ENCODE measurements at regions not wholly inside any gene's neighbourhood (a gene's known extent, or its start where the extent isn't known, plus 50 kb on each side); places are given as distances from the start of the nearest gene placed in this dataset.

DNA sequence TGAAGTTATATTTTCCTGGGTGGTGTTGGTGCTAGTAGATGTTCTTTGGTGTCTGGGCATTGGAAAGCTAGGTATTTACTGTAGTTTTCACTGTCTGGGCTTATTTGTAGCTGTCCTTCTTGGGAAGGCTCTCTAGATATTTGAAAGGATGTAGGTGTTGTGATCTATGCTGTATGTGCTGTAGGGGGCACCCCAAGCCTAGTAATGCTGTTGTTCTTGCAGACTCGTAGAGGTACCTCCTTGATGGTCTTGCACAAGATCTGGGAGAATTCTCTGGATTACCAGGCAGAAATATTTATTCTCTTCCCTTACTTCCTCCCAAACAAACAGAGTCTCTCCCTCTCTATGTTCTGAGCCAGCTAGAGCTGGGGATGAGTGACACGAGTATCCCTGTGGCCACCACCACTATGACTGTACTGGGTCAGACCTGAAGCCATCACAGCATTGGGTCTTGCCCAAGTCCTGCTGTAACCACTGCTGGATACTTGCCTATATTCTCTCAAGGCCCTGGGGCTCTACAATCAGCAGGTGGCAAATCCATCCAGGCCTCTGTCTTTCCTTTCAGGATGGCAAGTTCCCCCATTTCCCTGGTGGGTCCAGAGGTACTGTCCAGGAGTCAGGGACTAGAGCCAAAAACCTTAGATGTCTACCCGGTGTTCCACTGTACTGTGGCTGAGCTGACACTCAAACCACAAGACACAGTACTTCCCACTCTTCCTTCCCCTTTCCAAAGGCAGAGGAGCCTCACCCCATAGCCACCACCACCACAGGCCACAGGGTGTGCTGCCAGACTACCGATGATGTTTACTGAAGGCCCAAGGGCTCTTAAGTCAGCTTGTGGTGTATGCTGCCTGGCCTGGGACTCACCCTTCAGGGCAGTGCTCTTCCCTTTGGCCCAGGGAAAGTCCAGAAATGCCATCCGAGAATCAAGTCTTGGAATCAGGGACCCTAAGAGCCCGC, 195.2 kb upstream of the DPPA4 start:
- Mint-ChIP-seq H3K4me1 (no peaks in the 10 kb centered on the region), H3K27ac (no peak overlapping the region), H3K27me3 (no peaks in the 10 kb centered on the region), H3K36me3 (ENCODE audit: low read depth) (no peaks in the 10 kb centered on the region), H3K4me3 (no peak overlapping the region), H3K9me3 (no peaks in the 10 kb centered on the region)
- DNase-seq (peak; percentile 41), ATAC-seq (peak; percentile 73)

DNA sequence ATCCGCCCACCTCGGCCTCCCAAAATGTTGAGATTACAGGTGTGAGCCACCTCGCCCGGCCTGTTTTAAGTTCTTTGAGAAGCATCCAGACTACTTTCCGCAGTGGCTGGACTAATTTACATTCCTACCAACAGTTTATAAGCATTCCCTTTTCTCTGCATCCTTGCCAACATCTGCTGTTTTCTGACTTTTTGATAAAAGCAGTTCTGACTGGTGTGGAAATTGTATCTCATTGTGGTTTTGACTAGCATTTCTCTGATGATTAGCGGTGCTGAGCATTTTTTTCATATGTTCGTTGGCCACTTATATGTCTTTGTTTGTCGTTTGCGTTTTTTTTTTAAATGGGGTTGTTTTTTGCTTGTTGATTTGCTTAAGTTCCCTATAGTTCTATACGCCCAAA, 208.4 kb upstream of the DPPA4 start:
- peaks cover 4% of the 10 kb centered on the region for H3K4me1 Mint-ChIP-seq
- H3K27ac Mint-ChIP-seq, result no peak overlapping the region
- H3K27me3 Mint-ChIP-seq, result no peaks in the 10 kb centered on the region
- ATAC-seq, result no peak
- no peak for DNase-seq
- H3K4me3 Mint-ChIP-seq, result no peak overlapping the region
- no peaks in the 10 kb centered on the region for H3K36me3 Mint-ChIP-seq (ENCODE audit: low read depth)
- H3K9me3 Mint-ChIP-seq, result peaks cover 6% of the 10 kb centered on the region

DNA sequence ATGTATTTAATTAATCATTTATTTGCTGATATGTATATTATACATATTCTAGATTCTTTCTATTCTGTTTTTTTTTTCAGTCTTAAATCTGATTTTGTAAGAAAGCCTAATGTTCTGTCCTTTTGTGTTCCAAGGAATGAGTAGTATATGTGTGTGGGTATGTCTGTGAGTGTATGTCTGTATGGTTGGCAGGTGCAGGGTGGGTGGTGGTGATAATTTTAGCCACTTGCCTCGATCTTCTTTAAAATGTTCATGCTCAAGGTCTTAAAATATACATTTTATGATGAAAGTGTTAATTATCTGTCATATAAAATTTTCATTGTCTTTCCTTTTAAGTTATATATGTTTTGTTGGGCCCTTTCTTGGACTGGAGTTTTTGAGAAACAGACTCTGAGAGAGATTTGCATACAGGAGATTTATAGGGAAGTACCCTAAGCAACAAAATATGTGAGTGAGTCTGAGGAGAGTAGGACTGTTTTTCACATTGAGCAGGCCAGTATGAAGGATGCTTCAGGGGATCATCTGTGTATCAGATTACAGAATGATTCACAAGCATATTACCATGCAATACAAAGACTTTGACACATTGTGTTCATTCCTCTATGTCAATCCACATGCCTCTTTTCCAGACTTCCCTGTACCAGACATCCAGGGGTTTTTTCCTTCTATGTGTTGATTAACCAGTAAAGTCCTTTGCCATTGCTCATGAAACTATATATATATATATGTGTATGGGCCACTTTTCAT, 211.0 kb upstream of the DPPA4 start:
- H3K36me3 Mint-ChIP-seq (ENCODE audit: low read depth), result no peaks in the 10 kb centered on the region
- peaks cover 17% of the 10 kb centered on the region for H3K4me1 Mint-ChIP-seq
- DNase-seq (no peak), ATAC-seq (no peak)
- H3K27me3 Mint-ChIP-seq, result no peaks in the 10 kb centered on the region
- no peaks in the 10 kb centered on the region for H3K9me3 Mint-ChIP-seq
- H3K27ac Mint-ChIP-seq, result no peak overlapping the region
- no peak overlapping the region for H3K4me3 Mint-ChIP-seq

DNA sequence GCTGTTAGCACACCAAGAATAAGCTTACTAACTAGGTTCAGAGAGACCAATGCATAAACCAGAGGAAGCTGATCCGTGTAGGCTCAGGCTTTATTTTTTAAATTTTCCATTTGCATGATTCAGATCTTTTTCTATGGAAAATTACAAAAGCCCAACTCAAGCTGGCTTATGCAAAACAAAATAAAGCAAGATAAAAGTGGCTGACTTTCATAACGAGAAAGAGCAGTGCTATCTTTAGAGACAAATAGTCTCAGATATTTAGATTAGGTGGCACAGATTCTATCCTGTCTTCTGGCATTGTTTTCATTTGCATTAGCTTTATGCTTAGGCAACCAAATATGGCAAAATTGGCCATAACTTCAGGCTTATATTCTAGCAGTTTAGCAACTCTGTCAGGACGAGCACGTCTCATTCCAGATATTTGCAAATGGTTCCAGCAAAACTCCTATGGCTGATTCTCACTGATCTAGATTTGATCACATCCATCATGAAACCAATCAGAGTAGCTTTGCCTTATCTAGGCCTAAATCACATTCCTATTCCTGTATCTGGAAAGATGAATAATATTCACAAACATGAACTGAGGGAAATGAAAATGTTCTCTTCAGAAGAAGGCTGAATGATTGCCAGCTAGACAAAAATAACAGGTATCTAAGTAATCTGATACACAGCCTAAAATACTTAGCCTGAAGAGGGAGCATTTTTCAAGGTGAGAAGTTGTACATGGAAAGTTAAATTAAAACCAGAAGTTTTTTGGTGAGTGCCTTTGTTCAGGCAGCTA, 216.4 kb upstream of the DPPA4 start:
- H3K27me3 Mint-ChIP-seq, result no peaks in the 10 kb centered on the region
- DNase-seq (no peak), ATAC-seq (peak; percentile 33)
- H3K4me1 Mint-ChIP-seq, result peaks cover 22% of the 10 kb centered on the region
- no peaks in the 10 kb centered on the region for H3K36me3 Mint-ChIP-seq (ENCODE audit: low read depth)
- H3K9me3 Mint-ChIP-seq, result peaks cover 14% of the 10 kb centered on the region
- no peak overlapping the region for H3K27ac Mint-ChIP-seq
- no peak overlapping the region for H3K4me3 Mint-ChIP-seq

DNA sequence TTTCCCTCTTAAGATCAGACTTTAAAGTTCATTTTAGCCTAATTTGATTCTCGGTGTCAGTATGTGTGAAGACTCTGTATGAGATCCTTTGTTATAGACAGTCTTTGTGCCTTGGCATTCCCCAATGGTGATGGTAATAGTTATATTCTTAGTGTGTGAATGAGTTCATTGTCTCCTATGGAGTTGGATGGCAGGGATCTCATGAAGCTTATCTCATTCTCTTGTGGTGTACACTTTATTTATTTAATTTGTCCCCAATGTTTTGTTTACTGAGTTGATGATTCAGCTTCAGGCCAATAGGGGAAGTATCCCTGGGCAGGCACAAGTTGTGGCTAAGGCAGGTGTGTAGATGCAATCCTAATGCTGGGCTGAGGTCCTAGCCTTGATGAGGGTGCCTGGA, 222.0 kb upstream of the DPPA4 start:
- Mint-ChIP-seq H3K9me3 (peaks cover 29% of the 10 kb centered on the region), H3K27me3 (no peaks in the 10 kb centered on the region), H3K4me1 (peaks cover 12% of the 10 kb centered on the region), H3K4me3 (no peak overlapping the region), H3K27ac (no peak overlapping the region), H3K36me3 (ENCODE audit: low read depth) (peaks cover 2% of the 10 kb centered on the region)
- ATAC-seq, result no peak
- DNase-seq, result no peak

DNA sequence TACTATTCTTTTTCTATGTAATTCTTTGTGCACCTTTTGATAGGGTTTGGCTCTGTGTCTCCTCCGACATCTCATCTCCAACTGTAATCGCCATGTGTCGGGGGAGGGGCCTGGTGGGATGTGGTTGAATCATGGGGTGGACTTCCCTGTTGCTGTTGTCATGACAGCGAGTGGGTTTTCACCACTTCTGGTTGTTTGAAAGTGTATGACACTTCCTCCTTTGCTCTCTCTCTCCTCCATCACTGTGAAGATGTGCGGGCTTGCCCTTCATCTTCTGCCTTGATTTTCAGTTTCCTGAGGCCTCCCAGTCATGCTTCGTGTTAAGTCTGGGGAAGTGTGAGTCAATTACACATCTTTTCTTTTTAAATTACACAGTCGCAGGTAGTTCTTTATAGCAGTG, 225.8 kb upstream of the DPPA4 start:
- Mint-ChIP-seq H3K4me3 (peak overlapping the region; percentile 10), H3K4me1 (peaks cover 12% of the 10 kb centered on the region), H3K36me3 (ENCODE audit: low read depth) (peaks cover 2% of the 10 kb centered on the region), H3K9me3 (peaks cover 23% of the 10 kb centered on the region), H3K27ac (no peak overlapping the region), H3K27me3 (no peaks in the 10 kb centered on the region)
- peak; percentile 86 for ATAC-seq
- DNase-seq, result peak; percentile 39

DNA sequence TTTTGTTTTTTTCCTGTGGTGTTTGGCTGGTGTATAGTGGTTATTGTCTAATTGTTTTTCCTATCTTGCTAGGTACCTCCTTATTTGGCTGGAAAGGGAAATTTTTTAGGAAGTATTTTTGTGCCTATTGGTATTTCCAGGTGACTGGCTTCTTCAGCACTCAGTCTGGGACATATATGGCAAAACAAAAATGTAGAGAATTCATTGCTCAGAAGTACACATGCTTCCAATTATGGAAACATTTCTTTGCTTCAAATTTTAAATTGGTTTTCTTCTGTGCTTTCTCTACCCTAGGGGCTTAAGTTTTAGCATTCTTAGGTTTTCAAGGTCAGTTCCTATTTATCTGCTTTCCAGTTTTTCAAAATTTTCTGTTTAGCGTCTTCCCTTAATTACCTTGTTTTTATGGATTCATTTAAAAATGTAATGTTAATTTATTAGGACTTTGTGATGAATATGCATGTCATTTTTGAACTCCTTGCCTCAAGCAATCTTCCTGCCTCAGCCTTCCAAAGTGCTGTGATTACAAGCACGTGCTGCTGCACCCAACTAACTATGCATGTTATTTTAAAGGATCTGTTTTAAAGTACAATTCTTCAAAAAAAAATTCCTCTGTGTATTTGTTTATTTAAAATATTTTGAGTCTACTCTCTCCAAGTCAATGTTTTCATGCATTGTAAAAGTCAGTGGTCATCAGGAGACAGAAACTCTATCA, 231.9 kb upstream of the DPPA4 start:
- H3K4me1 Mint-ChIP-seq, result no peaks in the 10 kb centered on the region
- DNase-seq (no peak), ATAC-seq (no peak)
- no peak overlapping the region for H3K4me3 Mint-ChIP-seq
- no peaks in the 10 kb centered on the region for H3K27me3 Mint-ChIP-seq
- no peaks in the 10 kb centered on the region for H3K36me3 Mint-ChIP-seq (ENCODE audit: low read depth)
- peaks cover 4% of the 10 kb centered on the region for H3K9me3 Mint-ChIP-seq
- no peak overlapping the region for H3K27ac Mint-ChIP-seq

DNA sequence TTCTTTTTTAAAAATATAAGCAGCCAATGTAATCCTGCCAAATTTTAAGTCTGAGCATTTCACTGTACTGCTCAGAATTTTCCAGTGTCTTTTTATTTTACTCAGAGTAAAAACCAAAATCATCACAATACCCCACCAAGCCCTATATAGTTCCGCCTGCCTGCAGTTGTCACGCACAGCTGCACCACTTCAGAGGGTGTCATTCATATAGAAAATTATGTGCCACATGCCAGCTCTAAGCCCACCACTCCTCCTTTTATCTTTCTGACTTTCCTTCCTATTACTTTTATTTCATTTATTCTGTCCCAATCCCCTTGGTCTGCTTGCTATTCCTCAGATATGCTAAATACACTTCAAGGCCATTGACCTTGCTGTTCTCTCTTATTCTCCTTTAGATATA, 233.1 kb upstream of the DPPA4 start:
- Mint-ChIP-seq H3K9me3 (peaks cover 4% of the 10 kb centered on the region), H3K27ac (no peak overlapping the region), H3K27me3 (no peaks in the 10 kb centered on the region), H3K4me1 (no peaks in the 10 kb centered on the region), H3K36me3 (ENCODE audit: low read depth) (no peaks in the 10 kb centered on the region), H3K4me3 (no peak overlapping the region)
- ATAC-seq, result no peak
- DNase-seq, result no peak

DNA sequence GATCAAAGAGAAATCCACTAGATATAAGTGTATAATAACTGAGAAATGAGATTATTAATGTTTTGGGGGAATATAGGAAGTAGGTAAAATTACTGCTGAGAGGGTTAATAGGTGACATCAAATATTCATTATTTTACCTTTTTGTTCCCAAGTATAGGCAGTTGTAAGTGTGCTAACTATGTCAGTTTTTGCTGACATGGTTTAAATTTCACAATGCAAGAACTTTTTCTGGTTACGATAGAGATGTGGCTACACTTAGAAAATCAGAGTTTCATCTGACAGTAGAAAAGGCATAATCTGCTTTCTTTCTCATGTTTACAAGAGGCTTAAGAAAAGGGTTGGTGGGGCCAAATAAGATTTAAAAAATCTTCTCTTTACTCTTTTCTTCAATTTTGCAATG, 235.0 kb upstream of the DPPA4 start:
- ATAC-seq, result no peak
- no peak for DNase-seq
- Mint-ChIP-seq H3K4me1 (no peaks in the 10 kb centered on the region), H3K27me3 (peaks cover under 1% of the 10 kb centered on the region), H3K4me3 (no peak overlapping the region), H3K27ac (no peak overlapping the region), H3K9me3 (no peaks in the 10 kb centered on the region), H3K36me3 (ENCODE audit: low read depth) (no peaks in the 10 kb centered on the region)

DNA sequence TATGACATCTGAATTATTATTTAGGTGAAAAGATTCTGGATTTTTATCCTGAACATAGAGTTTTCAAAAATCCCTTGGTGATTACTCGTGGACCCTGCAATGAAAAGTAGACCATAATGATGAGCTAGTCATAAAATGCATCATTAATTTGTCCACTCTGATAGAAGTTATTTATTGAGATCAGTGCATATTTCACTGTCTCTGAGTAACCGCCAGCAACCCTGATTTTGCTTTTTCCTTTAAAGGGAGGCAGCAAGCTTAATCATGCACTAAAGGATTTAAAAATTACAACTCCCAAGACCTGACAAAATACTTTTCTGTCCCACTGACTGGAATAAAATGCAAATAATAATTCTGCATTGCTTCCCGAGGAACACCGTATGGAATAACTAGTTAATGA, 259.6 kb upstream of the DPPA4 start:
- ATAC-seq, result no peak
- Mint-ChIP-seq H3K36me3 (ENCODE audit: low read depth) (no peaks in the 10 kb centered on the region), H3K4me3 (no peak overlapping the region), H3K27me3 (no peaks in the 10 kb centered on the region), H3K4me1 (no peaks in the 10 kb centered on the region), H3K9me3 (peaks cover 8% of the 10 kb centered on the region), H3K27ac (no peak overlapping the region)
- DNase-seq, result no peak

DNA sequence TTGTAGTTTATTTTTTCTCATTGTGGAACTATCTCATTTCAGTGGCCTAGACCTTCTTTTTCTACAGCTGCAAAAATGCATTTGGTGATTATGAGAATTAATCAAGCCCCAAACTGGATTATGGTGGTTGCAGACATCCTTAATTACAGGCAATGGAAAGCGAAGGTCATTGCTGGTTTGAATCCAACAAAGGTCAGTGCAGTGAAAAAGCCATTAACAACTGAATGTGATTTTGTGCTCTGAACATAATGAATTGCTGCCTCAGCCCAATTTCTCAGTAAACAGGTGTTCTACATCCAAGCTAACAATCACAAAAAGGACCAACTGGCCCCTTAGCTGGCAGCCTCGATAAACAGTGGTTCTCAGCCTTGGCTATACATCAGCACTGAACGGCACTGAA, 260.1 kb upstream of the DPPA4 start:
- DNase-seq (no peak), ATAC-seq (no peak)
- peaks cover 8% of the 10 kb centered on the region for H3K9me3 Mint-ChIP-seq
- H3K27me3 Mint-ChIP-seq, result no peaks in the 10 kb centered on the region
- no peaks in the 10 kb centered on the region for H3K4me1 Mint-ChIP-seq
- no peak overlapping the region for H3K4me3 Mint-ChIP-seq
- no peak overlapping the region for H3K27ac Mint-ChIP-seq
- H3K36me3 Mint-ChIP-seq (ENCODE audit: low read depth), result no peaks in the 10 kb centered on the region

DNA sequence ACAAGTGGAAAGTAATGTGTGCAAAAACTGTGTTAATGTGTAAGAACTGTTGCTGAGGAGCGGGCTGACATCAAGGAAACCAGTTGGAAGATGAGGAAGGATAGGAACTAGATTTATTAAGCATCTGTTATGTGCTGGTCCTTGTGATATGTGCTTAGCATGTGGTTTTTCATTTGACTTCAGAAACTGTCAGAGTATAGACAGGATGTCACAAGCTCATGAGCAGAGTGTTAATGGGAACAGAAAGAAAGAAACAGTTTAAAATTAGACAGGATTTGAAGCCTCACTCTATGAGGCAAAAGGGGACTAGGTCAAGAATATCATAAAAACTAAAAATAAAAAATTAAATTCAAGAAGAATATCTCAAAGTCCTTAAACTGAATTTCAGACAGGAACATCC, 270.6 kb upstream of the DPPA4 start:
- DNase-seq (no peak), ATAC-seq (no peak)
- Mint-ChIP-seq H3K4me1 (no peaks in the 10 kb centered on the region), H3K4me3 (no peak overlapping the region), H3K27ac (no peak overlapping the region), H3K9me3 (peaks cover 8% of the 10 kb centered on the region), H3K36me3 (ENCODE audit: low read depth) (no peaks in the 10 kb centered on the region), H3K27me3 (peaks cover 2% of the 10 kb centered on the region)

DNA sequence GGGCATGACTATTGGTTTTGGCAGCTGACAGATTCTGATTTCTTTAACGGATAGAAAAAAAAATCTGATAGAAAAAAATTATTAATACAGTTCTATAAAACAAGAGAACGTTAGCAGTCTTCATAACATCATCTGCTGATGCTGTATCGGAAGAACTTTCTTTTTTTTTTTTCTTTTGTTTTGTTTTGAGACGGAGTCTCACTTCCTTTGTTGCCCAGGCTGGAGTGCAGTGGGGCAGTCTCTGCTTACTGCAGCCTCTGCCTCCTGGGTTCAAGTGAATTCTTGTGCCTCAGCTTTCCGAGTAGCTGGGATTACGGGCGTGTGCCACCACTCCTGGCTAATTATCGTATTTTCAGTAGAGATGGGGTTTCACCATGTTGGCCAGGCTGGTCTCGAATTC, 271.2 kb upstream of the DPPA4 start:
- H3K4me3 Mint-ChIP-seq, result no peak overlapping the region
- ATAC-seq (no peak), DNase-seq (no peak)
- H3K27me3 Mint-ChIP-seq, result peaks cover 2% of the 10 kb centered on the region
- no peaks in the 10 kb centered on the region for H3K36me3 Mint-ChIP-seq (ENCODE audit: low read depth)
- H3K9me3 Mint-ChIP-seq, result peaks cover 8% of the 10 kb centered on the region
- no peak overlapping the region for H3K27ac Mint-ChIP-seq
- H3K4me1 Mint-ChIP-seq, result no peaks in the 10 kb centered on the region

DNA sequence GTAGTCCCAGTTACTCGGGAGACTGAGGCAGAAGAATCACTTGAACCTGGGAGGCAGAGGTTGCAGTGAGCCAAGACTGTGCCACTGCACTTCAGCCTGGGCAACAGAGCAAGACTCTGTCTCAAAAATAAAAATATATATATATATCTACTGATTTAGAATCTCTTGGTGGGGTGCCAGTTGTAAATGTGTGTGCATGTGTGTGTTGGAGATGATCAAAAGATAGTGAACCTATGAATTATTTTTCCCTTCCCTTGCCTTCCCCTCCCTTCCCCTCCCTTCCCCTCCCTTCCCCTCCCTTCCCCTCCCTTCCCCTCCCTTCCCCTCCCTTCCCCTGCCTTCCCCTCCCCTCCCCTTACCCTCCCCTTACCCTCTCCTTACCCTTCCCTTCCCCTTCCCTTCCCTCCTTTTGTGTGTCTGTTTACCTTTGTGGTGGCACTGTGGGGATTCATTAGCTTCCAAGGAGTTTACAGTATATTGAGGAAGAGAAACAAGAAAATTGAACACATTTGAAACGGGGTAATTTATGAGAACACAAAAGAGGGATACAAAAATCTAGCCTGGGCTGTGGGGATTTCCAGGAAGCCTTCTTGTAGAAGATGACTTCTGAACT, 281.5 kb upstream of the DPPA4 start:
- ATAC-seq (no peak), DNase-seq (no peak)
- Mint-ChIP-seq H3K9me3 (no peaks in the 10 kb centered on the region), H3K4me1 (no peaks in the 10 kb centered on the region), H3K4me3 (no peak overlapping the region), H3K36me3 (ENCODE audit: low read depth) (no peaks in the 10 kb centered on the region), H3K27ac (no peak overlapping the region), H3K27me3 (no peaks in the 10 kb centered on the region)

All from activated naive CD8-positive, alpha-beta T cell treated with anti-CD3 and anti-CD28 coated beads, Interleukin-2, amount 50 U/mL, for 24 hours (primary cell).